ENCODE measurements at regions not wholly inside any gene's neighbourhood (a gene's known extent, or its start where the extent isn't known, plus 50 kb on each side); places are given as distances from the start of the nearest gene placed in this dataset.
"Not testable (repeated sequence)": the region's sequence is repeated elsewhere in the genome, so short reads cannot be mapped to it uniquely, and the experiment has no call there.

- no peak for DNase-seq (ENCODE audit: low read depth)
These were observed 265.4 kb downstream of the INHBA start for GRCh38 chr7:41437257-41438196.

GRCh38 chr7:41436139-41436538 lies 266.8 kb downstream of the INHBA start:
- TF ChIP-seq MAX (IDR thresholded peaks at IDR 0.05; ENCODE audit: low read depth, low read length): no peak
- no peak for TF ChIP-seq CTCF (IDR thresholded peaks at IDR 0.05; ENCODE audit: low read depth, low read length)
- no peak for TF ChIP-seq POLR2A (IDR thresholded peaks at IDR 0.05; ENCODE audit: extremely low read depth, insufficient read length)
- no peak for TF ChIP-seq MYC (IDR thresholded peaks at IDR 0.05; ENCODE audit: low read depth, low read length)
- no peak for DNase-seq (ENCODE audit: low read depth)
- no peak overlapping the region for H3K4me3 ChIP-seq (ENCODE audit: low read depth, low read length)

More at GRCh38 chr7:41437257-41438196, 265.4 kb downstream of the INHBA start:
- no peak overlapping the region for H3K4me3 ChIP-seq (ENCODE audit: low read depth, low read length)
- no peak for TF ChIP-seq MAX (IDR thresholded peaks at IDR 0.05; ENCODE audit: low read depth, low read length)
- no peak for TF ChIP-seq CTCF (IDR thresholded peaks at IDR 0.05; ENCODE audit: low read depth, low read length)
- no peak for TF ChIP-seq POLR2A (IDR thresholded peaks at IDR 0.05; ENCODE audit: extremely low read depth, insufficient read length)
- no peak for TF ChIP-seq MYC (IDR thresholded peaks at IDR 0.05; ENCODE audit: low read depth, low read length)

GRCh38 chr7:41435020-41435419 lies 267.9 kb downstream of the INHBA start:
- DNase-seq (ENCODE audit: low read depth); H3K4me3 ChIP-seq (ENCODE audit: low read depth, low read length): not testable (repeated sequence)

GRCh38 chr7:41431671-41432070 lies 271.2 kb downstream of the INHBA start:
- TF ChIP-seq POLR2A (IDR thresholded peaks at IDR 0.05; ENCODE audit: extremely low read depth, insufficient read length) (no peak), MAX (IDR thresholded peaks at IDR 0.05; ENCODE audit: low read depth, low read length) (no peak), CTCF (IDR thresholded peaks at IDR 0.05; ENCODE audit: low read depth, low read length) (no peak), MYC (IDR thresholded peaks at IDR 0.05; ENCODE audit: low read depth, low read length) (no peak)
- no peak for DNase-seq (ENCODE audit: low read depth)

GRCh38 chr7:41428381-41428780 lies 274.5 kb downstream of the INHBA start:
- H3K4me3 ChIP-seq (ENCODE audit: low read depth, low read length): no peak overlapping the region
- DNase-seq (ENCODE audit: low read depth): no peak
- TF ChIP-seq CTCF (IDR thresholded peaks at IDR 0.05; ENCODE audit: low read depth, low read length) (no peak), MYC (IDR thresholded peaks at IDR 0.05; ENCODE audit: low read depth, low read length) (no peak), MAX (IDR thresholded peaks at IDR 0.05; ENCODE audit: low read depth, low read length) (no peak), POLR2A (IDR thresholded peaks at IDR 0.05; ENCODE audit: extremely low read depth, insufficient read length) (no peak)

More at GRCh38 chr7:41431671-41432070, 271.2 kb downstream of the INHBA start:
- H3K4me3 ChIP-seq (ENCODE audit: low read depth, low read length): no peak overlapping the region

GRCh38 chr7:41425926-41426325 lies 277.0 kb downstream of the INHBA start:
- DNase-seq (ENCODE audit: low read depth): no peak
- TF ChIP-seq MYC (IDR thresholded peaks at IDR 0.05; ENCODE audit: low read depth, low read length): no peak
- no peak for TF ChIP-seq POLR2A (IDR thresholded peaks at IDR 0.05; ENCODE audit: extremely low read depth, insufficient read length)
- no peak for TF ChIP-seq CTCF (IDR thresholded peaks at IDR 0.05; ENCODE audit: low read depth, low read length)
- TF ChIP-seq MAX (IDR thresholded peaks at IDR 0.05; ENCODE audit: low read depth, low read length): no peak

More at GRCh38 chr7:41425926-41426325, 277.0 kb downstream of the INHBA start:
- H3K4me3 ChIP-seq (ENCODE audit: low read depth, low read length): no peak overlapping the region
